H1 (cell line): ENCODE measurements at regions not wholly inside any gene's neighbourhood (a gene's known extent, or its start where the extent isn't known, plus 50 kb on each side); places are given as distances from the start of the nearest gene placed in this dataset.

Experiments
- CTCF ChIA-PET: fragments of 300-600 bp; sonication (Branson Sonifier 250); formaldehyde crosslinking; loops from one replicate; lab custom pipeline; 2021; ENCODE audit not compliant: partially characterized antibody; lab: Charles Lee
- POLR2A ChIA-PET: fragments of 300-600 bp; sonication (Branson Sonifier 250); formaldehyde crosslinking; loops from one replicate; lab custom pipeline; 2021; ENCODE audit warnings: inconsistent platforms; ENCODE audit not compliant: partially characterized antibody; lab: Charles Lee
- DNase-seq, 2 experiments: peaks; one replicate each; pipeline versions ENCODE4 v3.0.0 to v3.0.0-alpha.2; 2010 to 2022; ENCODE audit warnings: low spot score in 2 of 2, low read depth in 1 of 2, mixed read lengths in 1 of 2
- FAIRE-seq: peaks from 2 replicates; lab custom pipeline; 2011; peaks lifted over from hg19 to GRCh38; lab: Jason Lieb, UNC
- H2AFZ ChIP-seq: 2 replicates; pipeline ENCODE4 v1.8.1; 2012; ENCODE audit warnings: low read length, inconsistent platforms
- H2AK5ac ChIP-seq: 2 replicates; pipeline ENCODE4 v1.6.1; 2013; ENCODE audit warnings: low read depth, low read length
- H2BK120ac ChIP-seq: replicated peaks from 2 replicates; pipeline ENCODE3; 2013; ENCODE audit warnings: low read depth, low read length, inconsistent platforms
- H2BK12ac ChIP-seq: 2 replicates; pipeline ENCODE4 v1.6.1; 2013; ENCODE audit warnings: low read depth, low read length
- H2BK15ac ChIP-seq: 2 replicates; pipeline ENCODE4 v1.6.1; 2013; ENCODE audit warnings: low read length
- H2BK20ac ChIP-seq: 2 replicates; pipeline ENCODE4 v1.6.1; 2013; ENCODE audit warnings: low read length
- H2BK5ac ChIP-seq: 2 replicates; pipeline ENCODE4 v1.6.1; 2013; ENCODE audit warnings: low read depth, low read length
- H3K14ac ChIP-seq: 2 replicates; pipeline ENCODE4 v1.6.1; 2013; ENCODE audit warnings: inconsistent platforms; ENCODE audit not compliant: insufficient read length
- H3K18ac ChIP-seq: 2 replicates; pipeline ENCODE4 v1.6.1; 2013; ENCODE audit warnings: low read length; ENCODE audit errors: extremely low read depth
- H3K23ac ChIP-seq: 2 replicates; pipeline ENCODE4 v1.6.1; 2013; ENCODE audit warnings: inconsistent platforms; ENCODE audit not compliant: insufficient read length
- H3K23me2 ChIP-seq: 2 replicates; pipeline ENCODE4 v1.6.1; 2013; ENCODE audit warnings: low read depth, low read length
- H3K27ac ChIP-seq: 2 replicates; pipeline ENCODE4 v1.6.1; 2011; ENCODE audit warnings: low read depth, low read length, inconsistent platforms
- H3K27me3 ChIP-seq, 4 experiments: replicated peaks in 1 of 4; 1 replicate in 1 of 4; 2 replicates in 3 of 4; pipeline versions ENCODE4 v1.6.1 to v1.8.1; 2011 to 2013; ENCODE audit warnings: low read length in 3 of 4, mild to moderate bottlenecking in 3 of 4, inconsistent platforms in 2 of 4, mixed read lengths in 2 of 4, moderate library complexity in 1 of 4; ENCODE audit not compliant: control insufficient read depth in 3 of 4, insufficient read depth in 3 of 4; ENCODE audit errors: extremely low read depth in 1 of 4
- H3K36me3 ChIP-seq, 4 experiments: 2 replicates each; pipeline versions ENCODE4 v1.6.1 to v1.8.1; 2011 to 2013; ENCODE audit warnings: mild to moderate bottlenecking in 4 of 4, low read length in 3 of 4, moderate library complexity in 2 of 4, control low read depth in 1 of 4, inconsistent platforms in 1 of 4; ENCODE audit not compliant: insufficient read depth in 4 of 4, control insufficient read depth in 2 of 4
- H3K4ac ChIP-seq: replicated peaks from 2 replicates; pipeline ENCODE3; 2013; ENCODE audit warnings: low read length, low read depth, mixed read lengths, inconsistent platforms; ENCODE audit not compliant: insufficient read length
- H3K4me1 ChIP-seq, 4 experiments: replicated peaks in 1 of 4; 1 replicate in 1 of 4; 2 replicates in 3 of 4; pipeline versions ENCODE4 v1.6.1 to v1.8.1; 2011 to 2013; ENCODE audit warnings: low read length in 3 of 4, inconsistent platforms in 2 of 4, mixed read lengths in 1 of 4; ENCODE audit not compliant: insufficient read depth in 4 of 4, control insufficient read depth in 3 of 4
- H3K4me2 ChIP-seq, 2 experiments: 2 replicates each; pipeline versions ENCODE4 v1.6.1 to v1.8.1; 2011 to 2013; ENCODE audit warnings: low read depth in 2 of 2, low read length in 2 of 2, control low read depth in 1 of 2, inconsistent platforms in 1 of 2, mild to moderate bottlenecking in 1 of 2; ENCODE audit not compliant: insufficient read depth in 1 of 2
- H3K4me3 ChIP-seq, 4 experiments: fragments of 200-600, 300-600 bp in 1 of 4; sonication (generic), shearing (Covaris generic), sonication (Bioruptor Twin) in 1 of 4; 2 replicates each; pipeline versions ENCODE4 v1.5.1 to v1.8.1; 2011 to 2016; ENCODE audit warnings: low read length in 4 of 4, low read depth in 3 of 4, control low read depth in 2 of 4, inconsistent platforms in 2 of 4, mild to moderate bottlenecking in 2 of 4, mixed read lengths in 1 of 4, moderate library complexity in 1 of 4; ENCODE audit not compliant: insufficient read depth in 2 of 4; ENCODE audit errors: extremely low read depth in 1 of 4
- H3K56ac ChIP-seq: replicated peaks from 2 replicates; pipeline ENCODE3; 2013; ENCODE audit warnings: low read depth, mild to moderate bottlenecking, mixed read lengths, low read length, inconsistent platforms; ENCODE audit not compliant: insufficient read length
- H3K79me1 ChIP-seq: 2 replicates; pipeline ENCODE4 v1.6.1; 2013; ENCODE audit warnings: low read depth, low read length, control low read depth
- H3K79me2 ChIP-seq, 2 experiments: 2 replicates each; pipeline versions ENCODE4 v1.6.1 to v1.8.1; 2012 to 2013; ENCODE audit warnings: low read length in 2 of 2, mild to moderate bottlenecking in 2 of 2, inconsistent platforms in 1 of 2; ENCODE audit not compliant: insufficient read depth in 2 of 2, control insufficient read depth in 1 of 2
- H3K9ac ChIP-seq, 4 experiments: replicated peaks in 1 of 4; 1 replicate in 1 of 4; 2 replicates in 3 of 4; pipeline versions ENCODE4 v1.6.1 to v1.8.1; 2011 to 2013; ENCODE audit warnings: low read depth in 3 of 4, low read length in 3 of 4, control low read depth in 2 of 4, mild to moderate bottlenecking in 2 of 4, moderate library complexity in 2 of 4, inconsistent platforms in 1 of 4; ENCODE audit errors: extremely low read depth in 1 of 4
- H3K9me3 ChIP-seq, 2 experiments: 2 replicates each; pipeline versions ENCODE4 v1.6.1 to v1.8.1; 2012 to 2013; ENCODE audit warnings: mild to moderate bottlenecking in 2 of 2, moderate library complexity in 2 of 2, control low read depth in 1 of 2, inconsistent platforms in 1 of 2, low read depth in 1 of 2, low read length in 1 of 2, mixed read lengths in 1 of 2; ENCODE audit not compliant: insufficient read depth in 2 of 2
- H4K20me1 ChIP-seq, 2 experiments: replicated peaks in 1 of 2; 2 replicates each; pipeline versions ENCODE3 to v1.8.1; 2011 to 2013; ENCODE audit warnings: inconsistent platforms in 2 of 2, low read length in 2 of 2, mild to moderate bottlenecking in 1 of 2; ENCODE audit not compliant: insufficient read depth in 2 of 2, control insufficient read depth in 1 of 2
- H4K5ac ChIP-seq: 2 replicates; pipeline ENCODE4 v1.6.1; 2013; ENCODE audit warnings: low read length, low read depth, mixed read lengths, inconsistent platforms; ENCODE audit not compliant: insufficient read length
- H4K8ac ChIP-seq: 2 replicates; pipeline ENCODE4 v1.8.0; 2013; ENCODE audit warnings: mild to moderate bottlenecking, moderate library complexity, low read length, inconsistent platforms; ENCODE audit not compliant: insufficient read depth; ENCODE audit errors: extremely low read depth
- H4K91ac ChIP-seq: replicated peaks from 2 replicates; pipeline ENCODE3; 2013; ENCODE audit warnings: low read length, mixed read lengths, inconsistent platforms; ENCODE audit not compliant: insufficient read length
- CEBPB ChIP-seq: IDR thresholded peaks from 2 replicates; pipeline ENCODE4 v1.6.1; 2012; ENCODE audit warnings: low read depth, low read length
- E2F6 ChIP-seq: IDR thresholded peaks from 2 replicates; pipeline ENCODE4 v1.6.1; 2012; ENCODE audit warnings: inconsistent platforms
- EGR1 ChIP-seq: IDR thresholded peaks from 2 replicates; pipeline ENCODE4 v1.6.1; 2011; ENCODE audit warnings: low read depth, low read length, borderline replicate concordance
- EP300 ChIP-seq, 2 experiments: IDR thresholded peaks; 1 replicate in 1 of 2; 2 replicates in 1 of 2; pipeline ENCODE4 v1.6.1; 2011 to 2012; ENCODE audit warnings: low read depth in 2 of 2, low read length in 2 of 2, mild to moderate bottlenecking in 2 of 2, borderline replicate concordance in 1 of 2, inconsistent platforms in 1 of 2, moderate library complexity in 1 of 2
- HDAC2 ChIP-seq, 2 experiments: fragments of 300-600 bp in 1 of 2; sonication (generic) in 1 of 2; IDR thresholded peaks; 2 replicates each; pipeline ENCODE4 v1.6.1; 2011 to 2012; ENCODE audit warnings: low read depth in 2 of 2, low read length in 2 of 2, mild to moderate bottlenecking in 2 of 2, moderate library complexity in 2 of 2, borderline replicate concordance in 1 of 2, inconsistent platforms in 1 of 2
- JUN ChIP-seq: IDR thresholded peaks from 2 replicates; pipeline ENCODE4 v1.6.1; 2011; ENCODE audit warnings: low read depth, mild to moderate bottlenecking, improper control_type of control experiment, low read length
- MAX ChIP-seq: IDR thresholded peaks from 2 replicates; pipeline ENCODE4 v1.6.1; 2012; ENCODE audit warnings: inconsistent platforms
- RBBP5 ChIP-seq: IDR thresholded peaks from 2 replicates; pipeline ENCODE4 v1.7.1; 2012; ENCODE audit warnings: low read depth, mild to moderate bottlenecking, inconsistent platforms, low read length, moderate library complexity, borderline replicate concordance
- SIX5 ChIP-seq: IDR thresholded peaks from 2 replicates; pipeline ENCODE4 v1.6.1; 2011; ENCODE audit warnings: mild to moderate bottlenecking, low read depth, low read length
- SP1 ChIP-seq: IDR thresholded peaks from 2 replicates; pipeline ENCODE4 v1.6.1; 2011; ENCODE audit warnings: low read depth, low read length
- SP2 ChIP-seq: IDR thresholded peaks from 2 replicates; pipeline ENCODE4 v1.6.1; 2012; ENCODE audit warnings: mild to moderate bottlenecking, low read length, inconsistent platforms
- SP4 ChIP-seq: IDR thresholded peaks from 2 replicates; pipeline ENCODE4 v1.6.1; 2012; ENCODE audit warnings: low read length, inconsistent platforms
- SRF ChIP-seq: IDR thresholded peaks from 2 replicates; pipeline ENCODE4 v1.6.1; 2011; ENCODE audit warnings: mild to moderate bottlenecking, low read depth, low read length, moderate library complexity
- TEAD4 ChIP-seq: IDR thresholded peaks from 2 replicates; pipeline ENCODE4 v1.6.1; 2012; ENCODE audit warnings: low read depth, low read length, inconsistent platforms, mixed read lengths
- YY1 ChIP-seq: IDR thresholded peaks from 2 replicates; pipeline ENCODE4 v1.6.1; 2011; ENCODE audit warnings: low read depth, mild to moderate bottlenecking, low read length
- WGBS, 2 experiments: shearing (Covaris generic) in 1 of 2; methylation state at CpG; one replicate each; pipeline versions ENCODE4 v1.1.6 to v1.1.7; 2013 to 2015; ENCODE audit warnings: low lambda C conversion rate in 2 of 2, mixed read lengths in 2 of 2, inconsistent platforms in 1 of 2, low coverage in 1 of 2, missing lambda C conversion rate in 1 of 2; ENCODE audit not compliant: insufficient replicate concordance in 2 of 2, insufficient coverage in 1 of 2, insufficient read length in 1 of 2; ENCODE audit errors: extremely low coverage in 1 of 2, missing lambda C conversion rate in 1 of 2; 5-methylcytosine and 5-hydroxymethylcytosine counted together

GRCh38 chr1:65725064-65725463 is 67.6 kb upstream of the PDE4B start:
- no peak for FAIRE-seq
- POLR2A ChIA-PET: no interaction called here
- CTCF ChIA-PET: interaction anchor here (0.6 to 1.6 kb wide), 3 partner anchors 9 to 622 kb away, joined by 3 to 4 read pairs (median 3); no protein-coding TSS in a partner anchor

More at GRCh38 chr1:65725064-65725463, 67.6 kb upstream of the PDE4B start:
- Histone ChIP-seq H3K27ac (no peak overlapping the region), H3K56ac (no peak overlapping the region), H4K8ac (no peak overlapping the region), H3K4ac (no peak overlapping the region), H3K4me3 (no peak overlapping the region), H2BK5ac (no peak overlapping the region), H3K79me1 (no peaks in the 10 kb centered on the region), H3K23ac (no peak overlapping the region), H3K4me1 (peaks cover 0 to 4% (median 0%) of the 10 kb centered on the region in 4 experiments; a peak in 1 of 7 replicates), H2BK120ac (no peak overlapping the region), H4K5ac (no peak overlapping the region), H3K27me3 (no peaks in the 10 kb centered on the region), H3K18ac (no peak overlapping the region), H3K36me3 (no peaks in the 10 kb centered on the region), H3K4me2 (no peak overlapping the region), H3K9me3 (no peaks in the 10 kb centered on the region), H4K20me1 (no peaks in the 10 kb centered on the region), H3K23me2 (no peaks in the 10 kb centered on the region), H2AK5ac (no peak overlapping the region), H2BK12ac (no peak overlapping the region), H2BK20ac (no peak overlapping the region), H2BK15ac (no peak overlapping the region), H3K9ac (no peak overlapping the region), H3K14ac (no peak overlapping the region), H3K79me2 (no peaks in the 10 kb centered on the region), H2AFZ (no peak overlapping the region), H4K91ac (no peak overlapping the region)
- 80% methylated on average over 3 of the region's 3 CpGs; no CpG with 5 or more reads in 1 of the 2 experiments for WGBS, 2 experiments
- TF ChIP-seq SP1: no peak
- no peak for TF ChIP-seq JUN
- no peak for TF ChIP-seq SRF
- TF ChIP-seq EGR1: no peak
- TF ChIP-seq SIX5: no peak
- no peak for TF ChIP-seq YY1
- no peak for TF ChIP-seq HDAC2 (IDR thresholded peaks at IDR 0.05; ENCODE audit: borderline replicate concordance in 1 of 2, low read depth in 2 of 2, low read length in 2 of 2)
- TF ChIP-seq SP4: no peak
- no peak for TF ChIP-seq RBBP5
- TF ChIP-seq SP2: no peak
- no peak for TF ChIP-seq E2F6
- TF ChIP-seq MAX: no peak
- TF ChIP-seq EP300 (IDR thresholded peaks at IDR 0.05; ENCODE audit: borderline replicate concordance in 1 of 2, low read depth in 2 of 2, low read length in 2 of 2): no peak
- TF ChIP-seq CEBPB: no peak
- no peak for TF ChIP-seq TEAD4
- DNase-seq: no peak
